Liver (tissue), 8 donors: ENCODE measurements at regions not wholly inside any gene's neighbourhood (a gene's known extent, or its start where the extent isn't known, plus 50 kb on each side); places are given as distances from the start of the nearest gene placed in this dataset.
A peak's percentile ranks its signal among the peaks of the same experiment; 100 is the strongest.

Experiments
- DNase-seq: peaks from one replicate; pipeline ENCODE4 v3.0.0-alpha.2; 2017; ENCODE audit warnings: low spot score
- H3K27ac ChIP-seq, 2 donors: one replicate each; pipeline ENCODE4 v1.7.0; 2013; ENCODE audit warnings: inconsistent platforms in 2 of 2, low read length in 2 of 2, control low read depth in 1 of 2, low read depth in 1 of 2, mild to moderate bottlenecking in 1 of 2
- H3K27me3 ChIP-seq, 4 donors: one replicate each; pipeline versions ENCODE4 v1.6.1 to v1.7.0; 2013; ENCODE audit warnings: low read length in 3 of 4, inconsistent platforms in 1 of 4, mild to moderate bottlenecking in 1 of 4, moderate library complexity in 1 of 4; ENCODE audit not compliant: control insufficient read depth in 4 of 4, insufficient read depth in 4 of 4
- H3K36me3 ChIP-seq, 4 donors: one replicate each; pipeline versions ENCODE4 v1.6.1 to v1.7.0; 2013; ENCODE audit warnings: low read length in 3 of 4, mild to moderate bottlenecking in 3 of 4, low read depth in 1 of 4, moderate library complexity in 1 of 4; ENCODE audit not compliant: control insufficient read depth in 4 of 4, insufficient read depth in 3 of 4
- H3K4me1 ChIP-seq, 4 donors: one replicate each; pipeline versions ENCODE4 v1.6.1 to v1.7.0; 2013; ENCODE audit warnings: low read length in 3 of 4, mild to moderate bottlenecking in 3 of 4, moderate library complexity in 1 of 4; ENCODE audit not compliant: control insufficient read depth in 4 of 4, insufficient read depth in 4 of 4
- H3K4me3 ChIP-seq, 3 donors: one replicate each; pipeline versions ENCODE4 v1.6.1 to v1.7.0; 2013; ENCODE audit warnings: low read length in 3 of 3, control low read depth in 1 of 3, low read depth in 1 of 3, mild to moderate bottlenecking in 1 of 3
- H3K9ac ChIP-seq, 2 donors: one replicate each; pipeline ENCODE4 v1.7.0; 2013; ENCODE audit warnings: low read length in 2 of 2, mild to moderate bottlenecking in 2 of 2, moderate library complexity in 2 of 2, control low read depth in 1 of 2, low read depth in 1 of 2
- H3K9me3 ChIP-seq, 4 donors: one replicate each; pipeline versions ENCODE4 v1.6.1 to v1.7.0; 2013; ENCODE audit warnings: low read length in 3 of 4; ENCODE audit not compliant: control insufficient read depth in 4 of 4
- EGR1 ChIP-seq, 2 donors: IDR thresholded peaks; 2 replicates each; pipeline ENCODE4 v1.6.1; 2016 to 2018; ENCODE audit warnings: antibody characterized with exemption in 2 of 2, low read depth in 2 of 2
- FOXA1 ChIP-seq: IDR thresholded peaks from 2 replicates; pipeline ENCODE4 v1.6.1; 2016; ENCODE audit warnings: antibody characterized with exemption
- FOXA2 ChIP-seq: IDR thresholded peaks from 2 replicates; pipeline ENCODE4 v1.6.1; 2016; ENCODE audit warnings: antibody characterized with exemption
- GABPA ChIP-seq, 2 donors: IDR thresholded peaks in 1 of 2; conservative IDR thresholded peaks in 1 of 2; 2 replicates each; pipeline ENCODE4 v1.6.1; 2016; ENCODE audit warnings: antibody characterized with exemption in 2 of 2, mild to moderate bottlenecking in 1 of 2, moderate library complexity in 1 of 2
- HNF4A ChIP-seq, 2 donors: conservative IDR thresholded peaks; 2 replicates each; pipeline ENCODE4 v1.6.1; 2016; ENCODE audit warnings: antibody characterized with exemption in 2 of 2, mild to moderate bottlenecking in 2 of 2
- HNF4G ChIP-seq: IDR thresholded peaks from 2 replicates; pipeline ENCODE4 v1.6.1; 2016; ENCODE audit warnings: antibody characterized with exemption
- JUND ChIP-seq, 2 donors: IDR thresholded peaks; 2 replicates each; pipeline ENCODE4 v1.6.1; 2016; ENCODE audit warnings: antibody characterized with exemption in 2 of 2
- NR2F2 ChIP-seq: IDR thresholded peaks from 2 replicates; pipeline ENCODE4 v1.6.1; 2016; ENCODE audit warnings: antibody characterized with exemption
- RAD21 ChIP-seq, 2 donors: IDR thresholded peaks; 2 replicates each; pipeline ENCODE4 v1.6.1; 2016; ENCODE audit warnings: antibody characterized with exemption in 2 of 2, mild to moderate bottlenecking in 2 of 2
- RXRA ChIP-seq, 2 donors: IDR thresholded peaks; 2 replicates each; pipeline ENCODE4 v1.6.1; 2017 to 2018; ENCODE audit warnings: antibody characterized with exemption in 2 of 2, mild to moderate bottlenecking in 1 of 2
- SP1 ChIP-seq: IDR thresholded peaks from 2 replicates; pipeline ENCODE4 v1.6.1; 2018; ENCODE audit warnings: antibody characterized with exemption, mild to moderate bottlenecking
- TAF1 ChIP-seq: conservative IDR thresholded peaks from 2 replicates; pipeline ENCODE4 v1.6.1; 2016; ENCODE audit warnings: antibody characterized with exemption, mild to moderate bottlenecking
- YY1 ChIP-seq: IDR thresholded peaks from 2 replicates; pipeline ENCODE4 v1.6.1; 2016; ENCODE audit warnings: antibody characterized with exemption, mild to moderate bottlenecking
- WGBS: extraction: QIAGEN DNeasy Blood & Tissue Kit; methylation state at CpG from one replicate; pipeline ENCODE4 v1.1.7; 2013; 5-methylcytosine and 5-hydroxymethylcytosine counted together
- TF ChIP-seq, protein P1 (sequence below): IDR thresholded peaks from 2 replicates; pipeline ENCODE4 v1.6.1; 2016; ENCODE audit warnings: antibody characterized with exemption
- TF ChIP-seq, protein P2 (sequence below): IDR thresholded peaks from 2 replicates; pipeline ENCODE4 v1.6.1; 2016; ENCODE audit warnings: antibody characterized with exemption
- TF ChIP-seq, protein P3 (sequence below): IDR thresholded peaks from 2 replicates; pipeline ENCODE4 v1.6.1; 2016; ENCODE audit warnings: antibody characterized with exemption, mild to moderate bottlenecking
- TF ChIP-seq, protein P4 (sequence below): fragments of 150-350 bp; IDR thresholded peaks from 2 replicates; pipeline ENCODE4 v1.5.1; 2017; ENCODE audit warnings: improper control_type of control experiment, low read depth, low read length; ENCODE audit not compliant: missing input control
- TF ChIP-seq, protein P5 (sequence below): IDR thresholded peaks from 2 replicates; pipeline ENCODE4 v1.6.1; 2016; ENCODE audit warnings: antibody characterized with exemption
- donor health status: healthy.
- donor health status: healthy.
- donor health status: healthy.
- donor health status: healthy.
- donor health status: healthy.

DNA sequence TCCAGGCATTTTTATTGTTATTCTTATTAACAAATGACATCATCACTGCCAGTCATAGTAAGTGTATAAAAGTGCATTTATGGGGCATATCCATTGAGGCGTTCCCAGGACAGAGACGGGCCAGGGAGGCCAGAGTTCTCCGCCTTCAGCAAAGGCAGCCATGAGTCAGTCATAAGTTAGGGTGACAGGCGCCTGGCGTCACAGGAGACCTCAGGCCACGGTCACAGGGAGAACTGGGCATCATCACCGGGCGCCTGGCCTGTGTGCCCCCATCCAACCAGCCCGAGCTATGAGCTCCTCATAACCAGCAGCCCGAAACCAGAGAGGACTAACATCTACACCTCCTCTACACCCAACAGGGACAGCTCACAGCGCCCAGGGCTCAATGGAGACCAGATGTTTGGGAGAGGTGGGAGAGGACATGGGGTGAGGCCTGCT, 259.2 kb downstream of the DLL1 start (continued):
- TF ChIP-seq, protein P1, sequence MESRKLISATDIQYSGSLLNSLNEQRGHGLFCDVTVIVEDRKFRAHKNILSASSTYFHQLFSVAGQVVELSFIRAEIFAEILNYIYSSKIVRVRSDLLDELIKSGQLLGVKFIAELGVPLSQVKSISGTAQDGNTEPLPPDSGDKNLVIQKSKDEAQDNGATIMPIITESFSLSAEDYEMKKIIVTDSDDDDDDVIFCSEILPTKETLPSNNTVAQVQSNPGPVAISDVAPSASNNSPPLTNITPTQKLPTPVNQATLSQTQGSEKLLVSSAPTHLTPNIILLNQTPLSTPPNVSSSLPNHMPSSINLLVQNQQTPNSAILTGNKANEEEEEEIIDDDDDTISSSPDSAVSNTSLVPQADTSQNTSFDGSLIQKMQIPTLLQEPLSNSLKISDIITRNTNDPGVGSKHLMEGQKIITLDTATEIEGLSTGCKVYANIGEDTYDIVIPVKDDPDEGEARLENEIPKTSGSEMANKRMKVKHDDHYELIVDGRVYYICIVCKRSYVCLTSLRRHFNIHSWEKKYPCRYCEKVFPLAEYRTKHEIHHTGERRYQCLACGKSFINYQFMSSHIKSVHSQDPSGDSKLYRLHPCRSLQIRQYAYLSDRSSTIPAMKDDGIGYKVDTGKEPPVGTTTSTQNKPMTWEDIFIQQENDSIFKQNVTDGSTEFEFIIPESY = no peak
- no peak for TF ChIP-seq HNF4A (conservative IDR thresholded peaks at IDR 0.05)
- no peak for TF ChIP-seq EGR1 (IDR thresholded peaks at IDR 0.05; ENCODE audit: low read depth in 2 of 2)
- no peak for TF ChIP-seq SP1
- no peak for TF ChIP-seq TAF1
- no peak for TF ChIP-seq HNF4G

DNA sequence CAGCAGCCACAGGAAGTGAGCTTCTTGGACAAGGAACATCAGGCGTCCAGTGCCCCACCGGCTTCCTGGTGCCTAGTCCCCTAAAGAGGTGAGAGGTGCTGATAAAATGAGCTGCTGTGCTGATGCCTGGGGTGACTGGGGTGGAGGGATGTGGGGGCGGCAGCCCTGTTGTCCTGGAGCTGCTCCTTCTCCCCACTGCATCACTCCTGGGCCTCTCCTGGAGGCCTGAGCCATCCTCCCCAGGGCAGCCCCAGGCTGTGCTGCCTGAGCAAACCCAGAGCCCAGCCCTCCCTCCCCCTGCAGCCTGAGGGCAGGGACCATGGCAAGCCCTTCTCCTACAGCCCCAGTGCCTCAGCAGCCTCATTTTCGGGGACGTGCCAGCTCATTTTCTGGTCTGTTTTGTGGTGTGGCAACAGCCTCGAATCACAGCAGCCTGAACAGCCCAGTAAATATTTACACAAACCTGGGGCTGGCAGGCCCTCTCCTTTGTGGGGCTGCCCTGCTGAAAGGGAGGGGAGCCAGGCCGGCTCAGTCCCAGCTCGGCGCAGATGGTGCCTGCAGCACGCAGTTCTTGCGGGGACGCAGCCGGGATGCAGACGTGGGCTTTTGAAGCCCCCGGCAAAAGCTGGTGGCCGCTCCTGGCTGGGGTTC, 259.9 kb downstream of the DLL1 start:
- no peaks in the 10 kb centered on the region for H3K27me3 ChIP-seq
- H3K9me3 ChIP-seq = peaks cover 0 to 8% (median 0%) of the 10 kb centered on the region in 4 donors
- H3K36me3 ChIP-seq = no peaks in the 10 kb centered on the region
- peaks cover 5 to 21% (median 13%) of the 10 kb centered on the region in 4 donors for H3K4me1 ChIP-seq
- TF ChIP-seq, protein P2, sequence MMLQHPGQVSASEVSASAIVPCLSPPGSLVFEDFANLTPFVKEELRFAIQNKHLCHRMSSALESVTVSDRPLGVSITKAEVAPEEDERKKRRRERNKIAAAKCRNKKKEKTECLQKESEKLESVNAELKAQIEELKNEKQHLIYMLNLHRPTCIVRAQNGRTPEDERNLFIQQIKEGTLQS = no peak
- peak; percentile 38 for TF ChIP-seq YY1
- peak; percentile 48 to 59 for TF ChIP-seq RAD21 (IDR thresholded peaks at IDR 0.05)
- TF ChIP-seq, protein P3, sequence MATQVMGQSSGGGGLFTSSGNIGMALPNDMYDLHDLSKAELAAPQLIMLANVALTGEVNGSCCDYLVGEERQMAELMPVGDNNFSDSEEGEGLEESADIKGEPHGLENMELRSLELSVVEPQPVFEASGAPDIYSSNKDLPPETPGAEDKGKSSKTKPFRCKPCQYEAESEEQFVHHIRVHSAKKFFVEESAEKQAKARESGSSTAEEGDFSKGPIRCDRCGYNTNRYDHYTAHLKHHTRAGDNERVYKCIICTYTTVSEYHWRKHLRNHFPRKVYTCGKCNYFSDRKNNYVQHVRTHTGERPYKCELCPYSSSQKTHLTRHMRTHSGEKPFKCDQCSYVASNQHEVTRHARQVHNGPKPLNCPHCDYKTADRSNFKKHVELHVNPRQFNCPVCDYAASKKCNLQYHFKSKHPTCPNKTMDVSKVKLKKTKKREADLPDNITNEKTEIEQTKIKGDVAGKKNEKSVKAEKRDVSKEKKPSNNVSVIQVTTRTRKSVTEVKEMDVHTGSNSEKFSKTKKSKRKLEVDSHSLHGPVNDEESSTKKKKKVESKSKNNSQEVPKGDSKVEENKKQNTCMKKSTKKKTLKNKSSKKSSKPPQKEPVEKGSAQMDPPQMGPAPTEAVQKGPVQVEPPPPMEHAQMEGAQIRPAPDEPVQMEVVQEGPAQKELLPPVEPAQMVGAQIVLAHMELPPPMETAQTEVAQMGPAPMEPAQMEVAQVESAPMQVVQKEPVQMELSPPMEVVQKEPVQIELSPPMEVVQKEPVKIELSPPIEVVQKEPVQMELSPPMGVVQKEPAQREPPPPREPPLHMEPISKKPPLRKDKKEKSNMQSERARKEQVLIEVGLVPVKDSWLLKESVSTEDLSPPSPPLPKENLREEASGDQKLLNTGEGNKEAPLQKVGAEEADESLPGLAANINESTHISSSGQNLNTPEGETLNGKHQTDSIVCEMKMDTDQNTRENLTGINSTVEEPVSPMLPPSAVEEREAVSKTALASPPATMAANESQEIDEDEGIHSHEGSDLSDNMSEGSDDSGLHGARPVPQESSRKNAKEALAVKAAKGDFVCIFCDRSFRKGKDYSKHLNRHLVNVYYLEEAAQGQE = no peak
- TF ChIP-seq FOXA1 = peak; percentile 90
- TF ChIP-seq, protein P4, sequence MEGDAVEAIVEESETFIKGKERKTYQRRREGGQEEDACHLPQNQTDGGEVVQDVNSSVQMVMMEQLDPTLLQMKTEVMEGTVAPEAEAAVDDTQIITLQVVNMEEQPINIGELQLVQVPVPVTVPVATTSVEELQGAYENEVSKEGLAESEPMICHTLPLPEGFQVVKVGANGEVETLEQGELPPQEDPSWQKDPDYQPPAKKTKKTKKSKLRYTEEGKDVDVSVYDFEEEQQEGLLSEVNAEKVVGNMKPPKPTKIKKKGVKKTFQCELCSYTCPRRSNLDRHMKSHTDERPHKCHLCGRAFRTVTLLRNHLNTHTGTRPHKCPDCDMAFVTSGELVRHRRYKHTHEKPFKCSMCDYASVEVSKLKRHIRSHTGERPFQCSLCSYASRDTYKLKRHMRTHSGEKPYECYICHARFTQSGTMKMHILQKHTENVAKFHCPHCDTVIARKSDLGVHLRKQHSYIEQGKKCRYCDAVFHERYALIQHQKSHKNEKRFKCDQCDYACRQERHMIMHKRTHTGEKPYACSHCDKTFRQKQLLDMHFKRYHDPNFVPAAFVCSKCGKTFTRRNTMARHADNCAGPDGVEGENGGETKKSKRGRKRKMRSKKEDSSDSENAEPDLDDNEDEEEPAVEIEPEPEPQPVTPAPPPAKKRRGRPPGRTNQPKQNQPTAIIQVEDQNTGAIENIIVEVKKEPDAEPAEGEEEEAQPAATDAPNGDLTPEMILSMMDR = no peak
- TF ChIP-seq HNF4A (conservative IDR thresholded peaks at IDR 0.05) = peak in 1 of 2 donors; percentile 44
- TF ChIP-seq GABPA (IDR thresholded peaks at IDR 0.05 in 1 of 2, conservative IDR thresholded peaks at IDR 0.05 in 1 of 2) = no peak
- TF ChIP-seq SP1 = peak; percentile 18
- TF ChIP-seq, protein P5, sequence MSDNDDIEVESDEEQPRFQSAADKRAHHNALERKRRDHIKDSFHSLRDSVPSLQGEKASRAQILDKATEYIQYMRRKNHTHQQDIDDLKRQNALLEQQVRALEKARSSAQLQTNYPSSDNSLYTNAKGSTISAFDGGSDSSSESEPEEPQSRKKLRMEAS = no peak
- TF ChIP-seq HNF4G = no peak
- no peak for TF ChIP-seq NR2F2
- TF ChIP-seq RXRA (IDR thresholded peaks at IDR 0.05) = peak in 1 of 2 donors; percentile 74
- no peak for TF ChIP-seq EGR1 (IDR thresholded peaks at IDR 0.05; ENCODE audit: low read depth in 2 of 2)
- TF ChIP-seq FOXA2 = peak; percentile 92
- no peak for TF ChIP-seq JUND (IDR thresholded peaks at IDR 0.05)
- TF ChIP-seq TAF1 = no peak
- TF ChIP-seq, protein P1 = no peak
- H3K27ac ChIP-seq = peak overlapping the region in 1 of 2 donors; percentile 21
- H3K9ac ChIP-seq = no peak overlapping the region
- no peak overlapping the region for H3K4me3 ChIP-seq
- WGBS = 46% methylated on average over 16 of the region's 16 CpGs
- DNase-seq = no peak
